ENCODE measurements at regions not wholly inside any gene's neighbourhood (a gene's known extent, or its start where the extent isn't known, plus 50 kb on each side); places are given as distances from the start of the nearest gene placed in this dataset.

GRCh38 chr18:66707473-66707872, 103.6 kb upstream of the CDH19 start:
- no peaks in the 10 kb centered on the region for H3K9me3 ChIP-seq (ENCODE audit: low read depth)
- H3K27ac ChIP-seq: no peak overlapping the region
- no peaks in the 10 kb centered on the region for H3K36me3 ChIP-seq (replicated peaks; ENCODE audit: insufficient read depth, low read depth)
- 89% methylated on average over 5 of the region's 5 CpGs for WGBS (ENCODE audit: low lambda C conversion rate, missing lambda C conversion rate)
- DNase-seq (ENCODE audit: low spot score): no peak
- no peaks in the 10 kb centered on the region for H4K20me1 ChIP-seq (ENCODE audit: insufficient read depth, poor library complexity, severe bottlenecking)
- TF ChIP-seq EZH2phosphoT487 (IDR thresholded peaks at IDR 0.05; ENCODE audit: low read depth, severe bottlenecking, unreplicated experiment) (no peak), CTCF (IDR thresholded peaks at IDR 0.05; ENCODE audit: poor library complexity) (no peak), EZH2 (IDR thresholded peaks at IDR 0.05; ENCODE audit: borderline replicate concordance) (no peak)
- H3K9me2 ChIP-seq (replicated peaks; ENCODE audit: insufficient read depth): no peaks in the 10 kb centered on the region
- H2AFZ ChIP-seq: no peak overlapping the region
- H3K4me2 ChIP-seq: no peak overlapping the region
- no peak overlapping the region for H3K4me3 ChIP-seq
- H3K4me1 ChIP-seq (ENCODE audit: insufficient read depth): no peaks in the 10 kb centered on the region
- no peaks in the 10 kb centered on the region for H3K79me2 ChIP-seq
- no peaks in the 10 kb centered on the region for H3K27me3 ChIP-seq

GRCh38 chr18:66695281-66695680, 91.4 kb upstream of the CDH19 start:
- no peak for TF ChIP-seq EZH2phosphoT487 (IDR thresholded peaks at IDR 0.05; ENCODE audit: low read depth, severe bottlenecking, unreplicated experiment)
- no peak for TF ChIP-seq CTCF (IDR thresholded peaks at IDR 0.05; ENCODE audit: poor library complexity)
- TF ChIP-seq EZH2 (IDR thresholded peaks at IDR 0.05; ENCODE audit: borderline replicate concordance): no peak
- Histone ChIP-seq H3K4me3 (no peak overlapping the region), H2AFZ (no peak overlapping the region), H3K4me1 (ENCODE audit: insufficient read depth) (no peaks in the 10 kb centered on the region), H4K20me1 (ENCODE audit: insufficient read depth, poor library complexity, severe bottlenecking) (no peaks in the 10 kb centered on the region), H3K27me3 (no peaks in the 10 kb centered on the region), H3K4me2 (no peak overlapping the region), H3K9me2 (replicated peaks; ENCODE audit: insufficient read depth) (no peaks in the 10 kb centered on the region), H3K36me3 (replicated peaks; ENCODE audit: insufficient read depth, low read depth) (no peaks in the 10 kb centered on the region), H3K79me2 (no peaks in the 10 kb centered on the region), H3K27ac (no peak overlapping the region), H3K9me3 (ENCODE audit: low read depth) (no peaks in the 10 kb centered on the region)
- DNase-seq (ENCODE audit: low spot score): no peak

DNA sequence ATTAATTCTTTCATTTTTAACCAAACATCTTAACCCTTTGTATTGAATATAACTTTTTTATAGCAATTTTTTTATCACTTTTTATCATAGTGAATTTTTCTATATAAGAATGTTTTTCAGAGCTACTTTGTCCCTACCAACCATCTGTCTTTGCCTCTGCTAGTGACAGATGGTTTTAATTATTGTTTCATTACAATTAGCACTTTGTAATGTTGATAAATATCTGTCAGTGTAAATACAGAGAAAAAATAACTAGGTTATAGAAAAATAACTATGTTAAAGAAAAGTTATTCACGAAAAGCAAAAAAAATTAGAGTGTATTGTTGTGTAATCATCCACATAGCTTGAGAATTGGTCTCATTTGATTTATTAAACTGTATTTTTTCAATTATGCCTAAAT, 91.0 kb upstream of the CDH19 start:
- Histone ChIP-seq H4K20me1 (ENCODE audit: insufficient read depth, poor library complexity, severe bottlenecking) (no peaks in the 10 kb centered on the region), H3K36me3 (replicated peaks; ENCODE audit: insufficient read depth, low read depth) (no peaks in the 10 kb centered on the region), H3K4me3 (no peak overlapping the region), H3K9me3 (ENCODE audit: low read depth) (no peaks in the 10 kb centered on the region), H3K4me1 (ENCODE audit: insufficient read depth) (no peaks in the 10 kb centered on the region), H3K27me3 (no peaks in the 10 kb centered on the region), H3K9me2 (replicated peaks; ENCODE audit: insufficient read depth) (no peaks in the 10 kb centered on the region), H3K79me2 (no peaks in the 10 kb centered on the region), H2AFZ (no peak overlapping the region), H3K4me2 (no peak overlapping the region), H3K27ac (no peak overlapping the region)
- DNase-seq (ENCODE audit: low spot score): no peak
- WGBS (ENCODE audit: low lambda C conversion rate, missing lambda C conversion rate): 76% methylated on average over 1 of the region's 1 CpG
- TF ChIP-seq CTCF (IDR thresholded peaks at IDR 0.05; ENCODE audit: poor library complexity) (no peak), EZH2 (IDR thresholded peaks at IDR 0.05; ENCODE audit: borderline replicate concordance) (no peak), EZH2phosphoT487 (IDR thresholded peaks at IDR 0.05; ENCODE audit: low read depth, severe bottlenecking, unreplicated experiment) (no peak)

DNA sequence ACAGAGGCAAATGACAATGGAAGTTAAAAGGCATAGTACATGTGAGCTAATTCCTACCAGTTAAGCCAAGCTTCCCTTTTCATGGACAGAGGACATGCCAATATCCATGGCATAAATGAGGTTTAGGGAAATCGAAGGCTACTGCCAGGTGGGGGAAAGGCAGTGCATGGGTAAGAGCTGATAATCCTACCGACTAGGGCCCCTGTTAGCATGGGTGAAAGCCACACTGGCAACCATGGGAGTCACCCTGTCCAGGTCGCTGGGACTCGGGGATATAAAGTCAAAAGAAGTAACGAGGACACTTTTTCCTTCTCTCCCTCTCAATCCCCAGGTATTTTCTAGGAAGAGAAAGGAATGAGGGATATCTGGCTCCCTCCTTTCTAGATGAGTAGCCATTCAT, 83.7 kb upstream of the CDH19 start:
- Histone ChIP-seq H3K9me2 (replicated peaks; ENCODE audit: insufficient read depth) (no peaks in the 10 kb centered on the region), H3K4me2 (no peak overlapping the region), H3K27ac (no peak overlapping the region), H3K36me3 (replicated peaks; ENCODE audit: insufficient read depth, low read depth) (no peaks in the 10 kb centered on the region), H4K20me1 (ENCODE audit: insufficient read depth, poor library complexity, severe bottlenecking) (no peaks in the 10 kb centered on the region), H3K27me3 (no peaks in the 10 kb centered on the region), H2AFZ (no peak overlapping the region), H3K9me3 (ENCODE audit: low read depth) (no peaks in the 10 kb centered on the region), H3K4me3 (no peak overlapping the region), H3K79me2 (no peaks in the 10 kb centered on the region), H3K4me1 (ENCODE audit: insufficient read depth) (no peaks in the 10 kb centered on the region)
- DNase-seq (ENCODE audit: low spot score): no peak
- WGBS (ENCODE audit: low lambda C conversion rate, missing lambda C conversion rate): 83% methylated on average over 5 of the region's 5 CpGs
- TF ChIP-seq CTCF (IDR thresholded peaks at IDR 0.05; ENCODE audit: poor library complexity) (no peak), EZH2phosphoT487 (IDR thresholded peaks at IDR 0.05; ENCODE audit: low read depth, severe bottlenecking, unreplicated experiment) (no peak), EZH2 (IDR thresholded peaks at IDR 0.05; ENCODE audit: borderline replicate concordance) (no peak)

Measured in hepatocyte (in vitro differentiated cells).